Choroid plexus epithelial cell (primary cell): ENCODE measurements at regions not wholly inside any gene's neighbourhood (a gene's known extent, or its start where the extent isn't known, plus 50 kb on each side); places are given as distances from the start of the nearest gene placed in this dataset.

Experiments
- DNase-seq: peaks from one replicate; pipeline ENCODE4 v3.0.0-alpha.2; 2010; ENCODE audit warnings: low read depth
- H3K4me3 ChIP-seq: 2 replicates; pipeline ENCODE4 v1.5.1; 2011; ENCODE audit warnings: low read depth, mild to moderate bottlenecking, control low read depth, low read length, moderate library complexity
- TF ChIP-seq, protein P1 (sequence below): conservative IDR thresholded peaks from 2 replicates; pipeline ENCODE4 v1.5.1; 2011; ENCODE audit warnings: low read depth, mild to moderate bottlenecking, control low read depth, inconsistent platforms, low read length, moderate library complexity

DNA sequence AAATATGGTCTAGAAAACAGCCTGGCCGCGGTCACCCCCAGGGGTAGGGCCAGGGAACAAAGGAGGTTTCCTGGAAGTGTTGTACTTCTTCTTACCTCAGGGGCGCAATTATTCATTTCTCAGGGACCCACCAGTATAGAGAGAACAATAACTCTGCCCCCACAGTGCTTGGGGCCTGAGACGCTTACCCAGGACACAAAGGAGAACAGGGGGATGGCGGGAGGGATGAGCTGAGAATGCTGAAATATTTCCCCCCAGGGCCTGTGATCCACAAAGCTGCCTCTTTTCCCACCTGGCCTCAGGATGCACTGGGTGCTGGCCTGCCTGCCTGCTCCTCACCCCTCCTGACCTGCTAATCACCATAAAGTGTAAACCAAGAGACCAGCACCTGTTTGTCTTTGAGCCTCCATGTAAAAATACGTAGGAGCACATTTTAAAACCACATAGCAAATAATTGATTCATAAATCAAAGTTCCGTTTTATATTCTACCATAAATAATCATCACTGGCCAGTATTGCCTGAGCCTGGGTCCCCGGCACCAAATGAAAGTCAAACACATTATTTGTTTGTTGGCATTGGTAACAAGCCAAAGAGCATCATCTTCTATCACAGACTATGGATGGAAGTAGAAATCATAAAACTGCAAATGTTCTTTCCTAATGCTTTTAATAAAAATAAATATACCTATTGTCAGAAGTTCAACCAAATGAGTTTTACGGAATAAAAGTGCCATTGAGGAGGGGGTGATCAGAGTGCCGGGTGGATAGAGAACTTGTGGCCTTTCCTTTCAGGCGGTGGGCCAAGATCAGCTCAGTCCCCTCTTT, 67.3 kb upstream of the RMDN2 start:
- no peak for DNase-seq
- TF ChIP-seq, protein P1, sequence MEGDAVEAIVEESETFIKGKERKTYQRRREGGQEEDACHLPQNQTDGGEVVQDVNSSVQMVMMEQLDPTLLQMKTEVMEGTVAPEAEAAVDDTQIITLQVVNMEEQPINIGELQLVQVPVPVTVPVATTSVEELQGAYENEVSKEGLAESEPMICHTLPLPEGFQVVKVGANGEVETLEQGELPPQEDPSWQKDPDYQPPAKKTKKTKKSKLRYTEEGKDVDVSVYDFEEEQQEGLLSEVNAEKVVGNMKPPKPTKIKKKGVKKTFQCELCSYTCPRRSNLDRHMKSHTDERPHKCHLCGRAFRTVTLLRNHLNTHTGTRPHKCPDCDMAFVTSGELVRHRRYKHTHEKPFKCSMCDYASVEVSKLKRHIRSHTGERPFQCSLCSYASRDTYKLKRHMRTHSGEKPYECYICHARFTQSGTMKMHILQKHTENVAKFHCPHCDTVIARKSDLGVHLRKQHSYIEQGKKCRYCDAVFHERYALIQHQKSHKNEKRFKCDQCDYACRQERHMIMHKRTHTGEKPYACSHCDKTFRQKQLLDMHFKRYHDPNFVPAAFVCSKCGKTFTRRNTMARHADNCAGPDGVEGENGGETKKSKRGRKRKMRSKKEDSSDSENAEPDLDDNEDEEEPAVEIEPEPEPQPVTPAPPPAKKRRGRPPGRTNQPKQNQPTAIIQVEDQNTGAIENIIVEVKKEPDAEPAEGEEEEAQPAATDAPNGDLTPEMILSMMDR = no peak
- H3K4me3 ChIP-seq = no peak overlapping the region

DNA sequence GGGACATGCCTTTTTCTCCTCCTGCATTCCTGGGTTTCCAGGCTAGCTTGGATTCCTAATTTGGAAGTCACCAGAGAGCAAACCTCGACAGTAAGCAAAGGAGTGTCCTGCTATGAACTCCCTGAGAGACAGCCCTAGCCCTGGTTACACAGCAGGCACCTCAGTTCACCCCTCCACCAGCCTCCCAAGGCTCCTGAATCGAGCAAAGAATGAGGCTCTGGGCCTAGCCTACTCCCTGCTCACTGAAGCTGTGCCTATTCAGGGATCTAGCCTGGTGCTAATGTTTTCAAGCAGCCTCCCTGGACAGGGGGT, 66.7 kb upstream of the RMDN2 start:
- H3K4me3 ChIP-seq = no peak overlapping the region
- TF ChIP-seq, protein P1 = no peak
- peak; percentile 65 for DNase-seq

DNA sequence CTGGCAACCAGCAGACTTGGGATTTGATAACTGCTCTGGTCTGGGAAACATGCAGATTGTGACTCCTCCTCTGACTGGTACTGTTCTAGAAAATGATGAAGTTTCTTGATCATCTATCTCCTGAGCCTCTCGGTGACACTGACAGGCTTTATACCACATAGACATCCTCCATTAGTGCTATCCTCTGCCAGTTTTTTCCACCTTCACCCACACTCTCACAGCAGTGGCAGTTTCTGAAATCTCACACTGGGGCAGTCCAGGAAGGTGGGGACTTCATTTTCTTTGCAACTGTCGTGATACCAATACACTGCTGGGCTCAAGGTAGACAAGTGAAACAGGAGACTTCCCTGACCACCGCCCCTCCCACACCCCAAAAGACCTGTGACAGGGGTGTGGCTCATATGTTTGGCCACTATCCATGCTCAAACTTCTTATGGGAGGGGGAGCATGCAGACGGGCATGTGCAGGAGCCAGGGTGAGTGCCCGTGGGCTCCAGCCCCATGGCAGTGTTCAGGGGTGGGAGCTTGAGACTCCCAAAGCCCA, 66.3 kb upstream of the RMDN2 start:
- no peak for DNase-seq
- no peak overlapping the region for H3K4me3 ChIP-seq
- TF ChIP-seq, protein P1 = no peak

DNA sequence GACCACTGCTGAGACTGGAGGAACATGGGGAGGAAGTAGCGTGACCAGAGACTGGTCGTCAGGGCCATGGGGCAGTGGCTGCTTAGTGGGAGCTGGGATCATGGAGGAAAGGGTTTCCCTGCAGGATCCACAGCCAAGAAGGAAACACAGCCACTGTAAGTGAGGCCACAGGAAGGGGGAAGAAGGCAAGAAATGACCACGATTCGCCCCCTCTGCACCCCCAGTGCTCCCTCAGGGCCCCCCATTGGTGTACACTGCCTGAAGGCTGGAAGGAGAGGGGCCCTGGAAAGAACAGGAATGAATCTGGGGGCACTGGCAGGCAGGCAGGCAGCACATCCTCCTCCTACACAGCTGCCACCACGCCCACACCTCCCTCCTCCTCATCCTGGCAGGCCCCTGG, 62.5 kb upstream of the RMDN2 start:
- TF ChIP-seq, protein P1 = no peak
- no peak for DNase-seq
- H3K4me3 ChIP-seq = no peak overlapping the region

DNA sequence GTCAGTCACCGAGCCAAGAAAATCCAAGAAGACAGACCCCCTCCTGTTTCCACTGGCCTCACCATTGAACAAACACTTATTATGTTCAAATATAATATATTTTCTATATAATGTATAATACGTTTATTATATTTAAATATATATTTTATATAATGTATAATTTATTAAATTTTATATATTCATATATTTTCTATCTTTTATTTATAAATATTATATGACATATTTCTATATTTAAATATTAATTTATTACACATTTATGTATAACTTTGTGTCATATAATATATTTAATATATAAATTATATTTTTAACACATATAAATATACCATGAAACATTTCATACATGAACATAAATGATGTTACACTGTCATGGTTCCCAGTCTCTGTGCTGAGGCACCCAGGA, 60.9 kb upstream of the RMDN2 start:
- no peak for DNase-seq
- TF ChIP-seq, protein P1 = no peak
- no peak overlapping the region for H3K4me3 ChIP-seq

DNA sequence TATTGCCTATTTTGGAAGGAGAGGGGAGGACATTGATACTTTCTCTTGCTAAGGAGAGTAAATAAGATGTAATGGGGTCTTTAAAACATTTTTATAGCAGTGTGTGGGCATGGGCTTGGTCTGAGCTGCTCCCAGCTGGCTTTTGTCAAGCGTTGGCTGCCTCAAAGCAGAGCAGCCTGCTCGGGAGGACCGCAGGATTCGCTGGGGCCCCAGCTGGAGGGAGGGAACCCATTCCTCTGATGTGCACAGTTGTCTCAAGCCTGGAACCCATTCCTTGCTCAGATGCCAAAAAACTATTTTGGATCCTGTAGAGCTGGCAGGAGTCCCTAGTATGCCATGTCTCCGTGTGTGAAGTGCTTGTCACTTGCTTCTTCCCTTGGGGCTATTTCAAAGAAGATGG, 59.4 kb upstream of the RMDN2 start:
- TF ChIP-seq, protein P1 = no peak
- no peak overlapping the region for H3K4me3 ChIP-seq
- DNase-seq = no peak
